Mesendoderm (in vitro differentiated cells): ENCODE measurements at regions not wholly inside any gene's neighbourhood (a gene's known extent, or its start where the extent isn't known, plus 50 kb on each side); places are given as distances from the start of the nearest gene placed in this dataset.

Source experiments
- DNase-seq: peaks from one replicate; pipeline ENCODE4 v3.0.0; 2013
- H2AK5ac ChIP-seq: 2 replicates; pipeline ENCODE4 v1.6.1; 2013; ENCODE audit warnings: low read length, inconsistent platforms
- H2BK120ac ChIP-seq: 2 replicates; pipeline ENCODE4 v1.6.1; 2013; ENCODE audit warnings: low read depth, mild to moderate bottlenecking, low read length, moderate library complexity, mixed read lengths
- H2BK15ac ChIP-seq: replicated peaks from 2 replicates; pipeline ENCODE4 v1.6.1; 2013; ENCODE audit warnings: low read depth, mild to moderate bottlenecking, moderate library complexity
- H2BK5ac ChIP-seq: 2 replicates; pipeline ENCODE4 v1.6.1; 2013; ENCODE audit warnings: low read length, inconsistent platforms
- H3K18ac ChIP-seq: 2 replicates; pipeline ENCODE4 v1.6.1; 2013; ENCODE audit warnings: mild to moderate bottlenecking, low read length, mixed read lengths
- H3K23ac ChIP-seq: one replicate; pipeline ENCODE4 v1.6.1; 2013; ENCODE audit warnings: low read length
- H3K27ac ChIP-seq: 2 replicates; pipeline ENCODE4 v1.5.1; 2013; ENCODE audit warnings: low read depth, mild to moderate bottlenecking, inconsistent platforms, low read length, moderate library complexity
- H3K27me3 ChIP-seq: 2 replicates; pipeline ENCODE4 v1.6.1; 2013; ENCODE audit warnings: low read length, control low read depth, mild to moderate bottlenecking, inconsistent platforms; ENCODE audit not compliant: insufficient read depth, poor library complexity
- H3K36me3 ChIP-seq: 2 replicates; pipeline ENCODE4 v1.6.1; 2013; ENCODE audit warnings: low read length, inconsistent platforms; ENCODE audit not compliant: control insufficient read depth, insufficient read depth
- H3K4ac ChIP-seq: one replicate; pipeline ENCODE4 v1.6.1; 2013; ENCODE audit warnings: low read depth, mild to moderate bottlenecking, low read length, moderate library complexity
- H3K4me1 ChIP-seq: 2 replicates; pipeline ENCODE4 v1.6.1; 2013; ENCODE audit warnings: low read depth, low read length, inconsistent platforms; ENCODE audit not compliant: control insufficient read depth
- H3K4me2 ChIP-seq: 2 replicates; pipeline ENCODE4 v1.6.1; 2013; ENCODE audit warnings: low read length
- H3K4me3 ChIP-seq: 2 replicates; pipeline ENCODE4 v1.5.1; 2013; ENCODE audit warnings: mild to moderate bottlenecking, low read length
- H3K56ac ChIP-seq: one replicate; pipeline ENCODE4 v1.6.1; 2013; ENCODE audit warnings: low read length
- H3K79me1 ChIP-seq: 2 replicates; pipeline ENCODE4 v1.6.1; 2013; ENCODE audit warnings: low read length, inconsistent platforms
- H3K79me2 ChIP-seq: 2 replicates; pipeline ENCODE4 v1.6.1; 2013; ENCODE audit warnings: mild to moderate bottlenecking, low read length; ENCODE audit not compliant: control insufficient read depth, insufficient read depth
- H3K9ac ChIP-seq: 2 replicates; pipeline ENCODE4 v1.6.1; 2013; ENCODE audit warnings: low read length, inconsistent platforms
- H4K5ac ChIP-seq: one replicate; pipeline ENCODE4 v1.6.1; 2013; ENCODE audit warnings: low read length
- H4K8ac ChIP-seq: one replicate; pipeline ENCODE4 v1.6.1; 2013; ENCODE audit warnings: low read depth, mild to moderate bottlenecking, control low read depth, low read length, moderate library complexity
- WGBS: extraction: QIAGEN DNeasy Blood & Tissue Kit; methylation state at CpG from one replicate; pipeline ENCODE4 v1.1.7; 2013; ENCODE audit warnings: low lambda C conversion rate, missing lambda C conversion rate; ENCODE audit not compliant: insufficient coverage; ENCODE audit errors: extremely low coverage; 5-methylcytosine and 5-hydroxymethylcytosine counted together

DNA sequence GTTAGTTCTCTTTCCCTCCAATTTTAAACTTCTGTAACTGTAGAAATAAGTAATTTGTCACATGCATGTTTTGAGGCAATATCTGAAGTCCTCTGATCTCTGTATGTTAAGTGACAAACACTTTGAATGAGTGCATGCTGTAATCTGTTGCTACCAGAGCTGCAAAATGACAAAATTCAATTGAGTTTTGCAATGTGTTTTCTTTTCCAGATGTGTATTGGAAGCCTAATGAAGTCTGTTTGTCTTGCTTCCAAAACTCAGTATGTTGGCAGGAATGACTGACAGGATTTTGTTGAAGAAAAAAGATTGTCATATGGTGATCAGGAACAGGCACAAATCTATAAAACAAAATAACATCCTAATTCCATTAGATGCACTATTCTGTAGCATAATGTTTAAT lies 561.6 kb upstream of the CDH8 start:
- no peak overlapping the region for H3K27ac ChIP-seq
- H3K79me1 ChIP-seq, result no peaks in the 10 kb centered on the region
- no peak overlapping the region for H4K5ac ChIP-seq
- H2BK5ac ChIP-seq, result no peak overlapping the region
- H3K79me2 ChIP-seq, result no peaks in the 10 kb centered on the region
- H3K9ac ChIP-seq, result no peak overlapping the region
- no peaks in the 10 kb centered on the region for H3K36me3 ChIP-seq
- H3K4me3 ChIP-seq, result no peak overlapping the region
- no peak overlapping the region for H3K56ac ChIP-seq
- no peaks in the 10 kb centered on the region for H3K27me3 ChIP-seq
- no peak overlapping the region for H3K4me2 ChIP-seq
- peaks cover 2% of the 10 kb centered on the region for H3K4me1 ChIP-seq
- H2BK15ac ChIP-seq, result no peak overlapping the region
- H3K18ac ChIP-seq, result no peak overlapping the region
- no peak overlapping the region for H2BK120ac ChIP-seq
- H2AK5ac ChIP-seq, result no peak overlapping the region
- no peak overlapping the region for H3K23ac ChIP-seq
- peak; percentile 18 for DNase-seq
- H3K4ac ChIP-seq, result no peak overlapping the region
- no peak overlapping the region for H4K8ac ChIP-seq

DNA sequence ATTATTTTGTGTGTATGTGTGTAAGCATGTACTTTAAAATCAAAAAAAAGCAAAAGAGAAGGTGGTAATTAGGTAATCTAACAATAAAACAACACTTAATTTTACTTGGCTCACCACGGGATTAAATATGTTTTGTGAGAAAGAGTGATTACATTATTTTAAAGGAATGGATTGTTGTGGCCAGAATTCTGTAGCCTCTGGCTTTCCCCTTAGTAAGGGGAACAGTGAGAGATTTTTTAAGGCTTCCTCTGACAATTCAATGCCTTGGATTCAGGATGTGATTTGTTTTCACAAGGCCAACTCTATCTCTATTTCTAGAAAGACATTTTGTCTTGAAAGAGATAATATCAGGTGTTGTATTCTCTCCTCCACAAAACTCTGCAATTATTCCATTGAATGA lies 560.3 kb upstream of the CDH8 start:
- no CpG with 5 or more reads among the region's 1 CpG for WGBS

DNA sequence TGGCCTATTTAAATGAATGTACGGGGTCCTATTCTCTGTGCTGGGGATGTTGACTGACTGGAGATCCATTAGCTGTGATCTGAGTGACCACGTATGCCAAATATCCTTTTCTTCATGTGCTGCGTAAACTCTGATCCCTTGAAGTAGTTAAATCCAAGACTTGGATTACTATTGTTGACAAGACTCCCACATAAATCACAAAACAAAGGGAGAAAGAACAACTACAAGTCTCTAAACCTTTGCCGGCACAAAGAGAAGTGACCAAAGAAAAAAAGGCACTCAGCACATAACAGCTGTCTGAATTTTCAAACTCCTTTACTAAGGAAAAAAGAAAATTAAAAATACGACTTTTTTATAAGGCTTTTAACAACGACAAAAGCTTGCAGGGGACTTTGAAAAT lies 559.9 kb upstream of the CDH8 start:
- Histone ChIP-seq H3K4ac (no peak overlapping the region), H2BK15ac (no peak overlapping the region), H3K4me3 (no peak overlapping the region), H3K79me1 (no peaks in the 10 kb centered on the region), H3K4me2 (no peak overlapping the region), H3K9ac (no peak overlapping the region), H4K8ac (no peak overlapping the region), H3K18ac (no peak overlapping the region), H3K23ac (no peak overlapping the region), H3K56ac (no peak overlapping the region), H2BK120ac (no peak overlapping the region), H2AK5ac (no peak overlapping the region), H3K4me1 (peaks cover 2% of the 10 kb centered on the region), H3K27me3 (no peaks in the 10 kb centered on the region), H4K5ac (no peak overlapping the region), H2BK5ac (no peak overlapping the region), H3K27ac (no peak overlapping the region), H3K36me3 (no peaks in the 10 kb centered on the region), H3K79me2 (no peaks in the 10 kb centered on the region)
- WGBS, result no CpG with 5 or more reads among the region's 6 CpGs
- DNase-seq, result no peak

More for the DNA sequence above, 560.3 kb upstream of the CDH8 start:
- Histone ChIP-seq H4K5ac (no peak overlapping the region), H2AK5ac (no peak overlapping the region), H3K18ac (no peak overlapping the region), H3K56ac (no peak overlapping the region), H3K4me2 (no peak overlapping the region), H3K4me3 (no peak overlapping the region), H3K9ac (no peak overlapping the region), H2BK5ac (no peak overlapping the region), H3K23ac (no peak overlapping the region), H4K8ac (no peak overlapping the region), H3K36me3 (no peaks in the 10 kb centered on the region), H3K4me1 (peaks cover 2% of the 10 kb centered on the region), H2BK120ac (no peak overlapping the region), H3K79me1 (no peaks in the 10 kb centered on the region), H3K4ac (no peak overlapping the region), H3K27me3 (no peaks in the 10 kb centered on the region), H3K79me2 (no peaks in the 10 kb centered on the region), H2BK15ac (no peak overlapping the region), H3K27ac (no peak overlapping the region)
- DNase-seq, result peak; percentile 9

DNA sequence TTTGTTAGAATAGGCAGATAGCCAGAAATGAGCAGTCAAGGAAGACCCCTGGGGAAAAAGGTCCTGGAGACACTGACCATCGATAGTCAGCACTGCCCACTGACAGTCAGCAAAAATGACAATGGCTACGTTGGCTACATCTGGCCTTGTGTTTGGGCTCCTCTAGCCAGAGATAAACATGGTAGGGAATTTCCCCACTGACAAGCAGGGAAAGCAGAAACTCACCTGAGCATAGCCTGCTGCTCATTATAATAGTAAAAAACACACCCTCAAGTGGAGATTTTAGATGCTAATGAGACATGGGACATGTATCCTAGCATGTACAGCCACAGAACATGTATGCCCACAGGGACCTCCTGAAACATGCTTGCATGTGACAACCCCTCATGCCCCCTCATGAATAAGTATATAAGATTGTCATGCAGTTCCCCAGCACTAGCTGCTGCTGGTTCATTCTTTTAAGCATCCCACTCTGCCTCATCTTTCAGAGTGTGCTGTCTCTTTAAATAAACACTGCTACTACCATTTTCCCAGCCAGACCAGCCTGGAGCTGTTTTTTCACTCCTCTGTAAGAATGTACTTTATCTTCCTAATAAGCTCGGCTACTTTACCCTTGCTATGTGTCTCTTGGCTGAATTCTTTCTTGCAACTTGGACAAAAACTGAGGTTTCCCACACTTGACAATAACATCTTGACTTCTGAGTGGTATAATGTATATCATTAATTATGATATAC lies 550.1 kb upstream of the CDH8 start:
- Histone ChIP-seq H3K9ac (no peak overlapping the region), H2AK5ac (no peak overlapping the region), H2BK15ac (no peak overlapping the region), H3K27me3 (no peaks in the 10 kb centered on the region), H3K27ac (no peak overlapping the region), H3K4ac (no peak overlapping the region), H3K36me3 (no peaks in the 10 kb centered on the region), H2BK5ac (no peak overlapping the region), H3K4me3 (no peak overlapping the region), H3K23ac (no peak overlapping the region), H4K5ac (no peak overlapping the region), H3K4me1 (no peaks in the 10 kb centered on the region), H3K4me2 (no peak overlapping the region), H3K79me2 (no peaks in the 10 kb centered on the region), H3K79me1 (no peaks in the 10 kb centered on the region), H3K56ac (no peak overlapping the region), H2BK120ac (no peak overlapping the region), H3K18ac (no peak overlapping the region), H4K8ac (no peak overlapping the region)
- whole genome bisulfite sequencing, result no CpG with 5 or more reads among the region's 3 CpGs
- no peak for DNase-seq

DNA sequence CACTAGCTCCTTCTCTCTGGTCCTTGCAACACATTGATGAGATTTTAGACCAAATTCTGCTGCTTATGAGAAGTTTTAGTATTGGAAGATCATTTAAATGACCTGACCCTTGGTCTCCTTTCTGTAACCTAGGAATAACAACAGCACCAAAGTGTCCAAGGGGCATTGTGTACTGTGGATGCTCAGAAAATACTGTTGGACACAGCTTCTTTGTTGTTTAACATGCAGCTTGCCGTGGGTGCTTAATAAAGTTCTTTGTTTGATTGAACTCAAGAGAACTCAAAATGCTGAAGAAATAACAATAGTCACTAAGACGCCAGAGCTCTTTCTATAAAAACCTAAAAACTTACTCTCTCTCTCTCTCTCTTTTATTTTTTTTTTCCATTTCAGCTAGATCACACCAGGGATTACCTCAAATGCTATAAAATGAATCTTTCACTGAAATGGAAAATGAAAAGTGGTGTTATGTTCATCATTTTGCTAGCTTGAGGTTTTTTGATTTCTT lies 548.9 kb upstream of the CDH8 start:
- H3K36me3 ChIP-seq, result no peaks in the 10 kb centered on the region
- H2BK120ac ChIP-seq, result no peak overlapping the region
- H4K5ac ChIP-seq, result no peak overlapping the region
- H3K23ac ChIP-seq, result no peak overlapping the region
- no peak overlapping the region for H3K9ac ChIP-seq
- no peaks in the 10 kb centered on the region for H3K79me1 ChIP-seq
- no peaks in the 10 kb centered on the region for H3K4me1 ChIP-seq
- no peak overlapping the region for H2BK5ac ChIP-seq
- H3K27ac ChIP-seq, result no peak overlapping the region
- H3K27me3 ChIP-seq, result no peaks in the 10 kb centered on the region
- H3K4me2 ChIP-seq, result no peak overlapping the region
- H3K79me2 ChIP-seq, result no peaks in the 10 kb centered on the region
- H3K56ac ChIP-seq, result no peak overlapping the region
- H3K4me3 ChIP-seq, result no peak overlapping the region
- no peak overlapping the region for H2AK5ac ChIP-seq
- no peak overlapping the region for H3K4ac ChIP-seq
- no peak overlapping the region for H2BK15ac ChIP-seq
- WGBS, result no CpG with 5 or more reads among the region's 2 CpGs
- H3K18ac ChIP-seq, result no peak overlapping the region
- no peak overlapping the region for H4K8ac ChIP-seq
- DNase-seq, result no peak

DNA sequence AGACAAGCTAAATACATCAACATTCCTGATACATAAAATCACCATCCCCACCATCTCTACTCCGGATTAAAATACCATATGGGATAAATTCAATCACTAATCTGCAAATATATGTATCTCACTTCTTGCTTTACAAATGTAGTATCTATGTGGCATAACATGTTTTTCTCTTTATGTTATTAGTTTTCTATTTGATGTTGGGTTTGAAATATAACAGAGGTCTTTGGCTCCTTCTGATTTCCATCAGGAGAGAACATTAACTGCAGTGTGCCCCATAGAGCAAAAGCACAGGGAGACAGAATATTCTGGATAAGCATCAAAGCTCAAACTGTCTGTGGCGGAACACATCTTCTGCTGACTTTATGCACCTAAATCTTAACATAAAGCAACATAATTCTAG lies 547.2 kb upstream of the CDH8 start:
- H3K79me1 ChIP-seq, result no peaks in the 10 kb centered on the region
- no peak overlapping the region for H3K9ac ChIP-seq

More for the DNA sequence above, 547.2 kb upstream of the CDH8 start:
- no peaks in the 10 kb centered on the region for H3K36me3 ChIP-seq
- H2BK120ac ChIP-seq, result no peak overlapping the region
- H3K56ac ChIP-seq, result no peak overlapping the region
- H2BK5ac ChIP-seq, result no peak overlapping the region
- H4K8ac ChIP-seq, result no peak overlapping the region
- no peaks in the 10 kb centered on the region for H3K79me2 ChIP-seq
- no peak overlapping the region for H2AK5ac ChIP-seq
- no peak overlapping the region for H3K18ac ChIP-seq
- no peaks in the 10 kb centered on the region for H3K27me3 ChIP-seq
- H3K4me1 ChIP-seq, result no peaks in the 10 kb centered on the region
- DNase-seq, result no peak
- H3K27ac ChIP-seq, result no peak overlapping the region
- H2BK15ac ChIP-seq, result no peak overlapping the region
- H3K4me3 ChIP-seq, result no peak overlapping the region
- no CpG with 5 or more reads among the region's 2 CpGs for WGBS
- no peak overlapping the region for H3K4ac ChIP-seq
- H3K4me2 ChIP-seq, result no peak overlapping the region
- no peak overlapping the region for H4K5ac ChIP-seq
- no peak overlapping the region for H3K23ac ChIP-seq
